Activated B cell treated with CpG ODN at 0.5 μM for 24 hours (primary cell): ENCODE measurements at regions not wholly inside any gene's neighbourhood (a gene's known extent, or its start where the extent isn't known, plus 50 kb on each side); places are given as distances from the start of the nearest gene placed in this dataset.

Experiments
- ATAC-seq: fragments of 200-7000 bp; cut with Tn5 transposase; one replicate; pipeline ENCODE4 v1.10.0; 2021; ENCODE audit warnings: low read depth, mild to moderate bottlenecking, moderate library complexity
- CTCF ChIA-PET: fragments of 350-600 bp; sonication (Branson Sonifier 250); formaldehyde crosslinking; loops from one replicate; lab custom pipeline; 2021; ENCODE audit warnings: antibody characterized with exemption; lab: Charles Lee
- POLR2A ChIA-PET: fragments of 350-600 bp; sonication (Branson Sonifier 250); formaldehyde crosslinking; loops from one replicate; lab custom pipeline; 2021; ENCODE audit warnings: antibody characterized with exemption; lab: Charles Lee
- DNase-seq: peaks from one replicate; pipeline ENCODE4 v3.0.0; 2022
- H3K27ac Mint-ChIP-seq: one replicate; pipeline ENCODE4 v1.8.0; 2020; ENCODE audit warnings: mixed read lengths
- H3K27me3 Mint-ChIP-seq: one replicate; pipeline ENCODE4 v1.8.0; 2021; ENCODE audit warnings: mixed read lengths
- H3K36me3 Mint-ChIP-seq: one replicate; pipeline ENCODE4 v1.8.0; 2021; ENCODE audit warnings: low read depth, mixed read lengths
- H3K4me1 Mint-ChIP-seq: one replicate; pipeline ENCODE4 v1.8.0; 2021; ENCODE audit warnings: mixed read lengths
- H3K4me3 Mint-ChIP-seq: one replicate; pipeline ENCODE4 v1.8.0; 2020; ENCODE audit warnings: mild to moderate bottlenecking, mixed read lengths
- H3K9me3 Mint-ChIP-seq: one replicate; pipeline ENCODE4 v1.8.0; 2020; ENCODE audit warnings: mixed read lengths
- intact Hi-C: fragments of 100-400 bp; cut with micrococcal nuclease; formaldehyde crosslinking; loops from one replicate; pipeline ENCODE4 v1.15.1; 2024
- TF ChIP-seq, protein P1 (sequence below): fragments of 200-600 bp; IDR thresholded peaks from one replicate; pipeline ENCODE4 v1.8.0; 2022; ENCODE audit warnings: antibody characterized with exemption, mild to moderate bottlenecking

DNA sequence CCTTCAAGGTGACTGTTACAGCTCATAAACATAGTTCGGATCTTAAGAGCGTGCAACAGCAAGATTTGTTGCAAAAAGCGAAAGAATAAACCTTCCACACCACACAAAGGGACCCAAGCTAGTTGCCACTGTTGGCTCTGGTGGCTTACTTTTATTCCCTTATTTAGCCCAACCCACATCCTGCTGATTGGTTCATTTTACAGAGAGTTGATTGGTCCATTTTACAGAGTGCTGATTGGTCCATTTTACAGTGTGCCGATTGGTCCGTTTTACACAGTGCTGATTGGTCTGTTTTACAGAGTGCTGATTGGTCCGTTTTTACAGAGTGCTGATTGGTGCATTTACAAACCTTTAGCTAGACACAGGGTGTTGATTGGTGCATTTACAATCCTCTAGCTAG lies 776.9 kb upstream of the CNTN5 start:
- ChIA-PET POLR2A (no interaction called here), CTCF (no interaction called here)
- intact Hi-C loops: no loop called here
- ATAC-seq (no peak), DNase-seq (no peak)
- Mint-ChIP-seq H3K36me3 (no peaks in the 10 kb centered on the region), H3K4me3 (no peak overlapping the region), H3K4me1 (no peaks in the 10 kb centered on the region), H3K27ac (no peak overlapping the region), H3K9me3 (peaks cover 13% of the 10 kb centered on the region), H3K27me3 (no peaks in the 10 kb centered on the region)
- TF ChIP-seq, protein P1, sequence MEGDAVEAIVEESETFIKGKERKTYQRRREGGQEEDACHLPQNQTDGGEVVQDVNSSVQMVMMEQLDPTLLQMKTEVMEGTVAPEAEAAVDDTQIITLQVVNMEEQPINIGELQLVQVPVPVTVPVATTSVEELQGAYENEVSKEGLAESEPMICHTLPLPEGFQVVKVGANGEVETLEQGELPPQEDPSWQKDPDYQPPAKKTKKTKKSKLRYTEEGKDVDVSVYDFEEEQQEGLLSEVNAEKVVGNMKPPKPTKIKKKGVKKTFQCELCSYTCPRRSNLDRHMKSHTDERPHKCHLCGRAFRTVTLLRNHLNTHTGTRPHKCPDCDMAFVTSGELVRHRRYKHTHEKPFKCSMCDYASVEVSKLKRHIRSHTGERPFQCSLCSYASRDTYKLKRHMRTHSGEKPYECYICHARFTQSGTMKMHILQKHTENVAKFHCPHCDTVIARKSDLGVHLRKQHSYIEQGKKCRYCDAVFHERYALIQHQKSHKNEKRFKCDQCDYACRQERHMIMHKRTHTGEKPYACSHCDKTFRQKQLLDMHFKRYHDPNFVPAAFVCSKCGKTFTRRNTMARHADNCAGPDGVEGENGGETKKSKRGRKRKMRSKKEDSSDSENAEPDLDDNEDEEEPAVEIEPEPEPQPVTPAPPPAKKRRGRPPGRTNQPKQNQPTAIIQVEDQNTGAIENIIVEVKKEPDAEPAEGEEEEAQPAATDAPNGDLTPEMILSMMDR: no peak

DNA sequence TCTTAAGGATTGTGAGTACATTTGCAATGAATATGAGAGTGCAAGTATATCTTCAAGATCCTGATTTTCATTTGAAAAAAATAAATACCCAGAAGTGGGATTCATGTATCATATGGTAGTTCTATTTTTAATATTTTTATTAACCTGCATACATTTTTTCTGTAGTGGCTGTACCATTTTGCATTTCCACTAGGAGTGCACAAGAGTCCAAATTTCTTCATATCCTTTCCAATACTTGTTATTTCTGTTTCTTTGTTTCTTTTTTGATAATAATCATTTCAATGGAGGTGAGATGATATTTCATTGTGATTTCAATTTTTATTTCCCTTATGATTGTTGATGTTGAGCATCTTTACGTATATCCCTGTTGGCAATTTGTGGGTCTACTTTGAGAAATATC lies 759.8 kb upstream of the CNTN5 start:
- TF ChIP-seq, protein P1: no peak
- ChIA-PET POLR2A (no interaction called here), CTCF (no interaction called here)
- Mint-ChIP-seq H3K36me3 (no peaks in the 10 kb centered on the region), H3K27ac (no peak overlapping the region), H3K4me1 (no peaks in the 10 kb centered on the region), H3K4me3 (no peak overlapping the region), H3K9me3 (peaks cover 17% of the 10 kb centered on the region), H3K27me3 (no peaks in the 10 kb centered on the region)
- intact Hi-C loops: no loop called here
- DNase-seq (no peak), ATAC-seq (no peak)

DNA sequence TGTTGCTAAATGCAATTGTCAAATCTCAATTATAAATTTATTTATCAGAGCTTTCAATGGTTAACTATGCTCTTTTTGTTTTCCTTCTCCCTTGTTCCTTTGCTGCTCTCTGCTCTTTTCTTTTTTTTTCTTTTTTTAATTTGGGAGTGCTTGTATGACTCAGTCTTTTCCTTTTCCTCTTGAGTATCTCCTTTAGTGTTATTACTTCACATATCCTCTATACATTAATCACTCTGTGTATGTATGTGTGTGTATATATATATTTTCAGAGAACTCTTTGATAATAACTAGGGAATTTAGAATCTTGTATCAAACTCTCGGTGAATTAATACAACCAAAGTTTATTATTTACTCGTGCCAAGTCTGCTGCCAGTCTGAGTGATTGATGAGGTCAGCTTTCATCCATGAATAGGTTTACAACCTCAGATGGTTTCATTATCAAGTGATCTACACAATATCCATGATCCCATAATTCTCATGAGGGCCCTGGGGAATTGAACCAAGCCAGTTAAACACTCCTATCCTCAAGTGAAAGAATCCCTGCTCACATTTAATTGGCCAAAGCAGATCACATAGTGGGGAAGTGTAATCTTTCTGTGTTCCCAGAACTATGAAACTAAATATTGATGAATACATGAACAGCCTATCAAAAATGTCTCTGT lies 743.4 kb upstream of the CNTN5 start:
- no peaks in the 10 kb centered on the region for H3K4me1 Mint-ChIP-seq

DNA sequence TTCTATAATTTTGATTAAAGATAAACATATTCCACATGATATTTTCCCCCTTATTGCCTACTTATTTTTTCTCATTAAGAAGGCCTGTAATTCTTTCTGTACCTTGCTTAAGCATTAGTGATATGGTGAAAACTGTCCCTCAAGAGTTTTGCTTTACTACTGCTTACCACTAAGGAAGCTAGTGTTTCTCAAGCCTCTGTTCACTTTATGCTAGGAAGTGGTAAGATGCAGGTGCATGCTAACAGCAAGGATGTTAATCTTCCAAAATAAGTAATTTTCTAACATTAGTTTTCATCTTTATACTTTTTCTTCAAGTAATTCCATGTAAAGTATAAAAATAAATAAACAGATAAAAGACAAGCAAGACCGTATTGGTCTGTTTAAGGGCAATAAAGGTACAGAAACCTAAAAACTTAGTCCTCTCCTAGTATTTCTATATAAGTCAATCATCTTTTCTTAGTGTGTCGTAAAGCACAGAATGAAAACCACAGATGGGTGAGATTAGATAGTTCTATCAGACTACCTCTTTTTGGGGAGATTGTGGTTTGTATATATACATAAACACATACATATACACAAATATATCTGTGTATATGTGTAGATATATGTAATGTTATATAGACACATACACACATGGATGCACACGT lies 731.0 kb upstream of the CNTN5 start:
- no peak for ATAC-seq
- intact Hi-C loops: no loop called here
- H3K27me3 Mint-ChIP-seq: no peaks in the 10 kb centered on the region
- POLR2A ChIA-PET: no interaction called here
- no peak overlapping the region for H3K27ac Mint-ChIP-seq
- H3K36me3 Mint-ChIP-seq: no peaks in the 10 kb centered on the region
- H3K4me1 Mint-ChIP-seq: no peaks in the 10 kb centered on the region
- DNase-seq: no peak
- no peak overlapping the region for H3K4me3 Mint-ChIP-seq
- peaks cover 4% of the 10 kb centered on the region for H3K9me3 Mint-ChIP-seq
- CTCF ChIA-PET: no interaction called here
- TF ChIP-seq, protein P1: no peak

More for the DNA sequence above, 743.4 kb upstream of the CNTN5 start:
- TF ChIP-seq, protein P1: no peak
- Mint-ChIP-seq H3K27me3 (no peaks in the 10 kb centered on the region), H3K36me3 (no peaks in the 10 kb centered on the region), H3K27ac (no peak overlapping the region), H3K4me3 (no peak overlapping the region), H3K9me3 (peaks cover 2% of the 10 kb centered on the region)
- DNase-seq (no peak), ATAC-seq (no peak)
- ChIA-PET POLR2A (no interaction called here), CTCF (no interaction called here)
- intact Hi-C loops: no loop called here

DNA sequence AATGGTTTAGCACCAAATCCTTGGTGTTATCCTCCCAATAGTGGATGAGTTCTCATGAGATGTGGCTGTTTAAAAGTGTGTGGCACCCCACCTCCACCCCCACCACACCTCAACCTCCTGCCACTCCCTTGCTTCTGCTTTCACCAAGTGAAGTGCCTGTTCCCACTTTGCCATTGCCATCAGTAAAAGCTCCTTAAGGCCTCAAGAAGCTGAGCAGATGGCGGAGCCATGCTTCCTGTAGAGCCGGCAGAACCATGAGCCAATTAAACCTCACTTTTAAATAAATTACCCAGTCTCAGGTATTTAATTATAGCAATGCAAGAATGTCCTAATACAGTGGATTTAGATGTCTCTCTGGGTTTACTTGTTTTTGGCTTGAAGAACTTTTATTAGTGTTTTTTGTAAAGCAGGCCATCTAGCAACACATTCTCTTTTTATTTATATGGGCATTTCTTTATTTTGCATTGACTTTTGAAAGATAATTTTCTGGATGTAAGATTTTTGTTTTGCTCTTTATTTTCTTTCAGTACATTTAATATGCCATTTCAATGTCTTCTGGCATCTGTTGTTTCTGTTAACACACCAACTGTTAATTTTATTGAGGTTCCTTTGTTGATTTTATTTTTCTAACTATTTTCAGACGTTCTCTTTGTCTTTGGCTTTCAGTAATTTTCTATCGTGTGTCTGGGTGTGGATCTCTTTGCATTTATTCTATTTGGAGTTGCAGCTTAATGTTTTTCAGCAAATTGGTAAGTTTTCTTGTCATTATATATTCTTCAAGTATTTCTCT lies 724.5 kb upstream of the CNTN5 start:
- Mint-ChIP-seq H3K4me3 (no peak overlapping the region), H3K36me3 (no peaks in the 10 kb centered on the region), H3K9me3 (no peaks in the 10 kb centered on the region), H3K27me3 (no peaks in the 10 kb centered on the region), H3K27ac (no peak overlapping the region), H3K4me1 (no peaks in the 10 kb centered on the region)
- ATAC-seq: no peak
- TF ChIP-seq, protein P1: no peak
- DNase-seq: no peak
- intact Hi-C loops: no loop called here
- ChIA-PET CTCF (no interaction called here), POLR2A (no interaction called here)
